NCI-H1694 (cell line): ENCODE measurements at regions not wholly inside any gene's neighbourhood (a gene's known extent, or its start where the extent isn't known, plus 50 kb on each side); places are given as distances from the start of the nearest gene placed in this dataset.

Experiments used
- DNase-seq: peaks from one replicate; lab custom pipeline; 2025; lab: John Stamatoyannopoulos, UW

DNA sequence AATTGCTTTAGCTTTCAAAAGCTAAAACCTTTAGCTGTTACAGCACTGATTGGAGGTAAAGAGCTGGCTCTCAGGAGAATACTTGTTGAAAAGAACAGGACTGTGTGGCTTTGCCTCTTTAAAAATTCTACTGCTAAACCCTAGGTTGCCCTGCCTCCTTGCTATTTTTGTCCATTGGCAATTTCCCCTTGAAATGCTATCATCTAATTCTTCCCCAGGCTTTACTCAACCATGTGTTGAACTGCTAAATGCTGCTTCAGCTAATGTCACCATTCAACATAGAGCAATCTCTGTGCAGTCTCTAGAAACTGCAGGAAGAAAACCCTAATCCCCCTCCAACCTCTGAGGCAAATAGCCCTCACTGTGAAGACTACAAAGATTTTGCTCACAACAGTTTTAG is 203.7 kb upstream of the ARX start:
- DNase-seq, result no peak

DNA sequence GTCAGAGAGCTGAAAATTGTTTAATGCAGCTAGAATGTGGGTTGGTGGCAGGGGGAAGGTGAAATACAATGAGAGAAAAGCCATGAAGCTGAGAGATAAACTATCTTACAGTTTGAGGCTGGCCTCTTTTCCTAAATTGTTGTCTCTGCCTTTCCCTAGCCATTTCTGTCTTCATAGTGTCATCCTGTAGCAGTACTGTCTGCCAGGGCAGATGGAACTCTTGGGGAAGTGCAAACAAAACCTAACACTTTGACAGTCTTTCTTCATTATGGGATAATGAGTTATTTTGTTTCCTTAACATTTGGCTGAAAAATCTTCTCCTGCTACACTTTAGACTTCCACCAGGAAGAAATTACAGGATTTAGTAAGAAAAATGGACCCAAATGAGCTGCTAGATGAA is 197.8 kb upstream of the ARX start:
- no peak for DNase-seq

DNA sequence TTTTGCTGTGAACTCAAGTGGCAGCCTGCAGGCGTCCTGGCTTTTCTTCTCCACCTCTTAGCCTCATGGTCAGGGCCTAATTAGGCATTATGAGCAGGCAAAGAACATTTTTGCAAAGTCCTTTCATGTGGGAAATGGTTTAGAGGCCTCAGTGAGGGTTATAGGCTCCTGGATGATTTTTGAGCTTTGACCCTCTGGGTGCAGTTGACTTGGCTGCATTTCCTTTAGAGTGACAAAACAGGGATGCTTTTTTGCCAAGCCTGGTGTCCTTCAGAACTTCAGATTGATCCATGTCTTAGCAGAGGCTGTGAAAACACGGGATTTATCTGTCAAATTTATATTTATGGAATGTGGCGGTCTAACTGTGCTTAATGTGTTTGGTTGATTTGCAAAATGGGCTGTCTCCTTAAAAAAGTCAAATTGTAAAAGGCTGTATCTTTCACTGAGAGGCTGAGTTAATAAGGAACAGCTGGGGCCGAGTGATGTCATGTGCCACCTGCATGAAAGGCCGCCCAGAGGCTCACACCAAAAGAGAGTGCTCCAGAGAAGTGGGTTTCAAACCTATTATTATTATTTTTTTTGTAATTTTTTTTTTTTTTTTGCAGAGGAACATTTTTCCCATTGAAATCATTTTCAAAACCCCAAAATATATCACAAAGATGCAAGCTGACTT is 192.2 kb upstream of the ARX start:
- no peak for DNase-seq

DNA sequence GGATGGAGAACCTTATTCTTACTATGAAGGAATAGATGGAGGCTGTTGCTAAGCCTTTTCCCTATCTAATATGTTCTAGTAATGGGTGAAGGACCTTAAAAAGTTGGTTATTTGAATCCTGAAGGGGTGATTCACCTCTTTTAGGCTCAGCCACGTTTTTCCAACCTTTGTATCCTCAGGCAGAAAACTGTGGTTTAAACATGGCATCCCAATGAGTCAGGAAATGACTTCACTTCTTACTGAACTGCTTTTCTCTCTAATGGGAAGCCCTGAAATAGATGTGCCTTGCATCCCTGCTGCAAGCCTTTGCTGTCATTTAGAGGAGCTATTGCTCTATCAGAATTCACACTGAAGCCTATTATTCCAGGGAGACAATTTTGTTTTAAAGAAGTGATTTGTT is 191.0 kb upstream of the ARX start:
- DNase-seq, result no peak

DNA sequence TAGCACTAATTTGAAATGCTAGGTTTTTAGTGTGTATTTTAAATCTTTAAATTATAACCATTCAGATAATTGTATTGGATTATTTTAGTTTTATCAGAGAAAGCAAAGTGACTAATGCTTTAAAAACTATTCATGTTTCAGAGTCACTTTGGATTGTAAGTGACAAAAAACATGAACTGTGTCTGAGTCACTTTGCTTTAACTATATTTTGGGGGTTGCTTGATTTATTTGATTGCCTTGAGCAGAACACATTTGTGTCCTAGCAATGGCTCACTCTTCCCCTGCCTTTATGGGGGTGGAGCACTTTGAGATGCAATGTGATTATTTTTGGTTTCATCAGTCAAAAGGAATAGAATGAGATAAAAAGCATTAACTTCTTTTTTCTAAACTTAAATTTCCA is 188.4 kb upstream of the ARX start:
- DNase-seq, result no peak

DNA sequence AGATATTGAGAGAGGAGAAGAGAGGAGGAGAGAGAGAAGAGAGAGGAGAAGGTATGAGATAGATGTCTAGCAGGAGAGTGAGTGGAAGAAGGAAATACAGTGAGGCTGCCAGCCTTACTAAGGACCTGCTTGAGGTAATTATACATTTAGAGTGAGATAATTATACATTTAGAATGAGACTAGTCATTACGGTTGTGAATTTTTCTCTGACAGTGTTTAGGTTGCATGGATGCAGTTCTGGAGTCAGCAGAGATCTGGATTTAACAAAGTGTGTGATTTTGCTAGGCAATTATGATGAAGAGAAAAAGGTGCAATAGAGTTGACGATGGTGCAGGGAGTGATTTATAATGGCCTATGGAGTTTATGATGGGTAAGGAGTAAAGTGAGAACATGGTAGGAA is 187.1 kb upstream of the ARX start:
- no peak for DNase-seq

DNA sequence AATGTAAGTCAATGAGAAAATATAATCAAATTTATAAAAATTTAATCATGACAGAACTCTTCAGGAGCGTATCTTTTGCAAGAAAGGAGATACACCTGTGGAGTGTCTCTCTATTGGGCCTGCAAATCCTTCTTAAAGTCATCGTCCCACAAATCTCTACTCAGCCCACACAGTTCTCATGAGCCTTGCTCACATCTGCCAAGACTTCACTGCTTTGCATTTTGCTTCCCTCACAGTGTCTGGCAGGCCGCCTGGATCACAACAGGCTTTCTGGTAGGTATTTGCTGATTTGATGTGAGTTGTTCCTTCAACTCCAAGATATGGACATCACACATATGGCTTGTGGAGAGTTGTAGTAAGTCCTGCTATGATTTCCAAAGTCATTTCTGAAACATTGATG is 183.1 kb upstream of the ARX start:
- DNase-seq, result no peak

DNA sequence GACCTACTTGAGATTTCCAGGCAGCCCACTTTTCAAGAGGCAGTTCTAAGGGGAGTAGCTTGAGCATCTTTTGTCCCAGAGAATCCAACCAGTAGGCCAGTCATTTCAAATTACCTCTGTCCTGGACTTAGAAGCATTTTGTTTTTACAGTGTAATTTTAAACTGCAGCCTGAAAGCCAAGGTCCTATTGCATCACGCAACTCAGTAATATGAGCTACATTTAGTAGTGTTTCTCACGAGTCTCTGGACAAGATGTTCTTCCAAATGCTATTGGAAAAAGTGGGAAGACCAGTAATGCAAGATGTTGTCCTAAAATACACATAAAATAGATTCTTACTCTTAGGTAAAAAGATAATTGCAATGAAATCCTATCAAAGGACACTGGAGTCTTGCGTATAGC is 182.5 kb upstream of the ARX start:
- DNase-seq, result no peak

DNA sequence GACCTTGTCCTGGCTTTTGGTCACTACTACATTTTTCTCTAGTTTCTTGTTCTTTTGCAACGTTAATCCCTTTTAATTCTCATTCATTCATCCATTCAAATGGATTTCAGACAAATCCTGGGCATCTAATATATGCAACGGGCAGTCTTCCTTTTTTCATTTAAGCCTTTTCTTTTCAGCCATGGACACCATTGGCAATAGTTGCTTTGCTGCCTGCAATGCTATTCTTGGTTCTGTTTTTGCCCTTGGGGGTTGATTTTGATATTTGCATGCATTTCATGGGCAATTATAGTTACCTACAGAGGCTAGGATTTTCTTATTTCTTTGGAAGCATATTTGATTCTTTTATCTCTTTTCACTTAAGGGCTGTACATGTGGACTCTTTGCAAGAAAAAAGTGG is 180.5 kb upstream of the ARX start:
- DNase-seq, result no peak

DNA sequence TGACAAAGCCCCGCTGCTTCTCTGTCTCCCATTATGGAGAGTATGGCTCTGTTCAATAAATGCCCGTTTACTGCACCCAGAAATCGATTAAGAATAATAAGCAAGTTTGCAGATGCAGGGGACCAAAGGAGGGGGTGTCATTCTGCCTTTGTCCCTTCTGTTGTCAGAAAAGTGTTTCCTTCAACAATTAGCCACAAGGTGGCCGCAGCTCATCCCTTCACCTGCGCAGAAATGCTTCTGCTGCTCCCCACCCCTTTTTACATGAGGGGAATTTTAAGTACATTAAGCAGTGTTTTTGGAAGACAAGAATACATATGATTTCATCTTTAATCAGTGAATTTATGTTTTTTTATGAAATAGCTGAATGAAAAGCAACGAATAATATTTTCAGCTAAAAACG is 175.6 kb upstream of the ARX start:
- no peak for DNase-seq

DNA sequence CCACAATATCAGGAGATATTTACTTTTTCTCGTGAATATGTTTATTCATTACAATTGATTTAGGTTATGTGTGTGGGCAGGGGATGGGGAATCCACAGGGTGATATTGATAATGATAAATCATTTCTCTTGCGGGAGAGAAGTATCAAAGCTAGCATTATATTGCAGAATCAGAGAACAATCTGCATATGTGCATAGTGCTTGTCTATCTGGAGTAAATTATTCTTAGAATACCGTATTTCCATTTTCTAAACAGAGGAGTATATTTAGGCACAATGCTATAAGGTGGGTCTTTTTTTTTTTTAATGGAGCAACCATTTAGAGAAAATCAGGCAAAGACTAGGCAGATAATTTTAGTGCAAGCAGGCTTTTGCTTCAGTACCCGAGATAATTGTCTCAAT is 166.0 kb upstream of the ARX start:
- DNase-seq, result no peak

DNA sequence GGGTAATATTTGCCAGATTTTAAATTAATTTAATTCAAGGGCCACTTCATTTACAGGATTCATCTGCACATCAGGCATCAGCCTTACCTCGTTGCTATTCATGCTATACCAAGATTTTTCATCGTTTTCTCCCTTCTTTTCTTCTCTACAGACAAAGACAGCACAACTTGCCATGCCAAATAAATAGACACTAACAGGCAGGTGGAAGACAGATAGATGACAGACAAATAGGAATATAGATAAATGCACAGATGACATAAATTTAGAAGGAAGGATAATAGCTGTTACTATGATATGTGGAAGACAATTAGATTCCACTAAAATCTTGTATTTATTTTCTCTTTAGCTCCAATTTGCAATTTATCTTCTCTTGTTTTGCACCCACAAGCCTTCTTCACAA is 164.5 kb upstream of the ARX start:
- DNase-seq, result no peak

DNA sequence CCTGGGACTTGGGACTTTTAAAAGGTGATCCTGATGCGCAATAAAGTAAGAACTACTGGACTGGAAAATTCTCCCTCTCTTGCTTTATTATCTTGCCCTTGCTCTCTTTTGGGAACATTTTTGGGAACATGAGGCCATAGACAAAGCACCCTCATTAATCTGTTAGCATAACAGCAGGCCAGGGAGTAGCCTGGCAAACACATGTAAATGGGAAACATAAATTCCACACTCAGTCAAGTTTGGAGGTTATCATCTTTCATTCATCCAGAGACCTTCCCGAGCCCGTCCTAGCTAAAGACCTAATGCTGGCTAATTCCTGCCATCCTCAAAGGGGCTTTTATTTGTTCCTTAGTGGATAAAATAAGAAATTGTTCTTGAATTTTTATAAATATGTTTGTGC is 162.8 kb upstream of the ARX start:
- DNase-seq, result no peak

DNA sequence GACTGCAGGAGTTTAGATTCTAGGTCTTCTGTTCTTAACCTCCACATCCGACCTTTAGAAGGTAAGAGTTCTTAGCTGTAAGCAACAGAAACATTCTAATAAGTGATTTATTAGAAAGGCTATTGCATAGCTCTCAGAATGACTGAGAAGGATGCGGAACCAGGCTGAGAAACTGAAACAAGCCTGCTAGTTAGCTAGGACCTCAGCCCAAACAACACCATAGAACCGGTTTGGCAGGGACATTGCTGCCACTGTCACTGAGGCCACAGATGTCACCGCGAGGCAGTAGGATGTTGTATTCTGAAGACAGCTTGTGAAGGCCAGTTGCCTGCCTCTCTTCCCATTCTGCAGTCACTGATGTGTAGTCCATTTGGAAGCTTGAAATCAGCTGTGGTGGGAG is 160.0 kb upstream of the ARX start:
- DNase-seq, result no peak

DNA sequence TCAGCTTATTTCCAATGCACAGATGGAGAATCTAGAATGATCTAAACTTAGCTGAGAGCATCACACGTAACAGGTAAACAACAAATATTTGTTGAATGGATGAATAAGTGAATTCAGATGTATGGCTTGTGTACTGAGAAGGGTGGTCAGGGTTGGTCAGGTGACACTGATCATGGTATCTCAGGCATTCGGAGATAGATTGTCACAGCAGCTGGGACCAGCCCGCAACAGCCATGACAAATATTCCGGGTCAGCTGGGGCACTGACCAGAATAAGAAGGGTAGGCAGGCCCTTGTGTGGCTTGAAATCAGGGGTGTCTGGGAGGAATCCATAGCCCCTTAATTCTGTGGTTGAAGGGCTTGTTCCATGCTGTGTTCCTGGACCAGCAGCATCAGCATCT is 159.4 kb upstream of the ARX start:
- DNase-seq, result no peak

DNA sequence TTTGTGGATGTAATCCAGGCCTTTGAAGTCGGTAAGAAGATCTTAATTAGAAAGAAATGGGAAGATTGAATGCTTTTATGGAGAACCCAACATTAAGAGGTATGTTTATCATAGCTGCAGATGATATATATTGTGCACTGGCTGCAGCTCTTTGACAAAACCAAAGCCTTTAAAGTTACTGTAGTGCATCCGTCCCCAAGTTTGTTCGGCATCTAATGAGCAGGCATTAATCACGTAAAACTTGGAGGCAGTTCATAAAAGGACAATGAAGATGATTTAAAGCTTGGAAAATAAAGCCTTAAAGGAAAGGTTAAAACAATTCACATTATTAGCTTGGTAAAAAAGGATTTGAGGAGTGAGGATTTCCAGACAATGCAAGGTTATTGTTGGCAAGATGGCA is 150.8 kb upstream of the ARX start:
- DNase-seq, result no peak

DNA sequence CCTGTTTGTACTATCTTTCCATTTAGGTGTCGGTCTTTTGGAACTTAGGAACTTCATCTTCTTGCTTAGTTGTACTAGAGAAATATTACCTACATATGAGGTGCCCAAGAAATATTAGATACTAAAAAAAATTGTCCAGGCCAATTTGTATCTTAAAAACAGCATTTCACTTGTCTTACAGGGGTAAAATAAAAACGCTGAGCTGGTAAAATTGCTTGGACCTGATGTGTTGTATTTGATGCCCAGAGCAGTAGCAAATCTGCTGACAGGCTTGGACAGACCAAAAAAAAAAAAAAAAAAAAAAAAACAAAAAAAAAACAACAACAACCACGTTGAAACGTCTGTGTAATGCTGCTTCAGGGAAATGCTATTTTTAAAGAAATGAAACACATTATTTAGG is 150.4 kb upstream of the ARX start:
- DNase-seq, result no peak

DNA sequence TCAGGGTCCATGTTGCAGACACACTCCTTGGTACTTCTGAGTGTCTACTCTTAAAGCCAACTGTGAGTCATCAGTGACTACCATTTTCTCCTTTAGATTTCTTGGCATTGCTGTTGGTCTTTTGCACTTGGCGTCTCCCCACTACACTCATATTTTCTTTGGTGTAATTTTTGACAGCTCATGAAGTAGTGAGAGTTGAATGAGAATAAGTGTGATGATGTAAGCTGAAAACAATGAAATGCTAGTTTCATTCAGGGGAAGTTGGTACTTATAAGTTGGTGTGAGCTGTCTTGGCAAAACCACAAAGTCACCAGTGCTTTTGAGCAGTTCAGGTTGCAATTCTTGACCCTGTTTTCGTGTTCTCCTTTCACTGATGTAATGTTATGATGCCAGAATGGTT is 142.9 kb upstream of the ARX start:
- DNase-seq, result no peak

DNA sequence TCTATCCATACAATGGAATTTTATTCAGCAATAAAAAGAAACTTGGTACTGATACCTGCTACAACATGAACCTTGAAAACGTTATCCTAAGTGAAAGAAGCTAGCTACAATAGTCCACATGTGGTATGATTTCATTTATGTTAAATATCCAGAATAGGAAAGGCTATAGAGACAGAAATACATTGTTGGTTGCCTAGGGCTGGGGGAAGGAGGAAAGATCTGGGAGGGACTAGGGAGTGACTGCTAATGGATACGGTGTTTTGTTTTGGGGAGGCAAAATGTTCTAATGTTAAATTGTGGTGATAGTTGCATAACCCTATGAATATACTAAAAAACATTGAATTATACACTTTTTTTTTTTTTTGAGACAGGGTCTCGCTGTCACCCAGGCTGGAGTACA is 141.1 kb upstream of the ARX start:
- no peak for DNase-seq

DNA sequence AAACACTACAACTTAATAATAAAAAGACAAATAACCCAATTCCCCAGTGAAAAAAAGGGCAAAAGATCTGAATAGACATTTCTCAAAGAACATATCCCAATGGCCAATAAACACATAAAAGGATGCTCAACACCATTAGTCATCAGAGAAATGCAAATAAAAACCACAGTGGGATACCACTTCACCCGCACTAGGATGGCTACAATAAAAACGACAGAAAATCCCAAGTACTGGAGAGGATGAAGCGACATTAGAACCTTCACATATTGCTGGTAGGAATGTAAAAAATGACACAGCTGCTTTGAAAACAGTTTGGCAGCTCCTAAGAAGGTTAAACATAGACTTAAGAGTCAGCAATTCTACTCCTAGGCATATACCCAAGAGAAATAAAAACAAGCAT is 140.6 kb upstream of the ARX start:
- no peak for DNase-seq

DNA sequence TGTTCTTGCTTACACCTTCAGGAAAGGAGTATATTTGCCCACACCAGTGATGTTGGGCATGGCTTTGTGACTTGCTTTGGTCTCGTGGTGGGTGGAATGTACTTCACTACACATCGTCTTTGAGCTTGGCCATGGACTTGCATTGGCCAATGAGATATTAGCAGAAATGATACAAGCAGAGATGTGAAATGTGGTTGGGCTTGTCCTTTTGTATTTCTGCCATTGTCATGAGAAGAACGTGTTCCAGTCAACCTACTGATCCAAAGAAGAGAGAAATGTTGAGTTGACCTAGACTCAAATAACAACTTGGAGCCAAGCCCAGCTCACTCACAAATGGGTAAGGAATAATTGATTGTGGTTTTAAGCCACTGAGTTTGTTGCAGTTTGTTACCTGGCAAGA is 138.4 kb upstream of the ARX start:
- DNase-seq, result no peak

DNA sequence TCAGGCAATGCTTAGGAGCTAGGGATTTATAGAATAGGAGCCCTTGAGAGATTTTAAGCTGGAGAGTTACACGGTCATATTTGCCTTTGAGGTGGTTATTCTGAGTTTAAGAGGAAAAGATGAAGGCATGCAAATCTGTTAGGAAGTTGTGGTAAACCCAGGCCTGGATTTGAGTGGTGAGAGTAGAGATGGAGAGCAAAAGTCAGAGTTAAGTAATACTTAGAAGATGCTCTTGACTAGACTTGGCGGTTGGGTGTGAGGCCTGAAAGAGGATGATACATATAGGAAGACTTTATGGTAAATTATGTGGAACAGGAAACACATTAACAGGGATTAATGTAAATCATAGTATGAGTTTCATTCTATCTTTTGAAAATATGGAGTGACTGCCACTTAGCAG is 136.0 kb upstream of the ARX start:
- no peak for DNase-seq

DNA sequence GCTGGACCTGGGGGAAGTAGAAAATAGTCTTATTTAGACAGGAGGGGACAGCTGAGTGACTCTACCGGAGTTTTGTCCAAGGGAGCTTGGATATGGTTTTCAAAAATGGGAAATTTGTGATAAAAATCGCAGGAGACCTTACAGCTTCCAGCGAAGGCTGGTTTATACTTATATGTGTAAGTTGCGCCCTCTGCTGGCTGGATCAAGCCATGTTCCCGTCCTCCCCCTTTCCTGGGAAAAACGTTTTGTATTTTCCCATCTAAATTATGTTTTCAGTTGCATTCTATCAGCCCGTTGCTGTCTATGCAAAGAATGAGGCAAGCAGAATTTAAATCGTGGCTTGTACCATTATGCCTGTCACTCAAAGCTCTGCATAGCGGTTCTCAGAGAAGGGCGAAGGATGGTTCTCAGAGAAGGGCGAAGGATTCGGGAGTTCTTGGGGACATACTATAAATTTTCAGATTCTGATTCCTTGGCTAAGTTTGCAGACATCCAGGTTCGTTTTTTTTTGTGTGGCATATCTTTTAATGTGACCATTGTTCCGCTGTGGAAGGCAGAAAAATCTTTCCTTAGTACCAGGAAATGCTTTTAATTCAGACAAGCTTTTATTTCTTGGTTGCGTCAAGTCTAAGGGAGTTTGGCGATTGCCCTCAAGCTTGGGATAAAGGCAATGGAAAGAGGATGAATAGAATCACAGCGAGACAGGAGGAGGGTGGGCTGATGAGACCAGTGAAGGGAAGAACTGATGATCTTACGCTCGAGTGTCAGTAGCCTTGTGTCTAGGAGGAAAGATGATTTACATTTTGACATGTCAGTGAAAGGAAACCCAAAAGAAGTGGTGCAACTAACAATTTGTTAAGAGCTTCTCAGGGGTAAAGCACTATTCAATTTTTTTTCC is 128.5 kb upstream of the ARX start:
- peak; percentile 64 for DNase-seq

DNA sequence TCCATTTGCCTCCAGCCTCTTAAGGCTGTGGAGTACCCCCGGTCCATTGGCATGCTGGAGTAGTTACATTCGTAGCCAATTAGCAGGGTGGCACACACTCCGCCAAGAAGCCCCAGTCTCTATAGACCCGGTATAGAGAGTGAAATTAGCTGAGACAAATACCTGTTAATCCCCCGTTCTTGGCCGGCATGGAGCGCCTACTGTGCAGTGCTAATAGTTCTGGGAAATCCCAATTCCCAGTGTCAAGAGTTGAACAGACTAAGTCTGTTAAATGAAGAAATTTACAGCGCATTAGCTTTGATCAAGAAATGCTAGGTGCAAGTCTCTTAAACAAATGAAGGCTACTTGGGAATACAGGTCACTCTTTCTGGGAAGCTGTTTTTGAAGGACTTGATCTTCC is 127.8 kb upstream of the ARX start:
- no peak for DNase-seq
